Upper lobe of left lung (tissue), 4 donors: ENCODE measurements at regions not wholly inside any gene's neighbourhood (a gene's known extent, or its start where the extent isn't known, plus 50 kb on each side); places are given as distances from the start of the nearest gene placed in this dataset.

Source experiments
- POLR2A ChIP-seq, 4 donors: fragments of 450-650 bp; IDR thresholded peaks; one replicate each; pipeline ENCODE4 v1.5.1; 2016 to 2017; ENCODE audit warnings: antibody characterized with exemption in 4 of 4, mild to moderate bottlenecking in 2 of 4
- POLR2AphosphoS5 ChIP-seq, 2 donors: sonication (generic); formaldehyde crosslinking; IDR thresholded peaks; one replicate each; pipeline ENCODE4 v1.5.1; 2017; ENCODE audit warnings: antibody characterized with exemption in 2 of 2
- TF ChIP-seq, protein P1 (sequence below), 6 experiments: fragments of 450-650 bp in 4 of 6; fragments of 200-600 bp in 2 of 6; sonication (generic) in 2 of 6; IDR thresholded peaks; one replicate each; pipeline ENCODE4 v1.5.1; 2016 to 2019; ENCODE audit warnings: antibody characterized with exemption in 6 of 6

- TF ChIP-seq, protein P1, sequence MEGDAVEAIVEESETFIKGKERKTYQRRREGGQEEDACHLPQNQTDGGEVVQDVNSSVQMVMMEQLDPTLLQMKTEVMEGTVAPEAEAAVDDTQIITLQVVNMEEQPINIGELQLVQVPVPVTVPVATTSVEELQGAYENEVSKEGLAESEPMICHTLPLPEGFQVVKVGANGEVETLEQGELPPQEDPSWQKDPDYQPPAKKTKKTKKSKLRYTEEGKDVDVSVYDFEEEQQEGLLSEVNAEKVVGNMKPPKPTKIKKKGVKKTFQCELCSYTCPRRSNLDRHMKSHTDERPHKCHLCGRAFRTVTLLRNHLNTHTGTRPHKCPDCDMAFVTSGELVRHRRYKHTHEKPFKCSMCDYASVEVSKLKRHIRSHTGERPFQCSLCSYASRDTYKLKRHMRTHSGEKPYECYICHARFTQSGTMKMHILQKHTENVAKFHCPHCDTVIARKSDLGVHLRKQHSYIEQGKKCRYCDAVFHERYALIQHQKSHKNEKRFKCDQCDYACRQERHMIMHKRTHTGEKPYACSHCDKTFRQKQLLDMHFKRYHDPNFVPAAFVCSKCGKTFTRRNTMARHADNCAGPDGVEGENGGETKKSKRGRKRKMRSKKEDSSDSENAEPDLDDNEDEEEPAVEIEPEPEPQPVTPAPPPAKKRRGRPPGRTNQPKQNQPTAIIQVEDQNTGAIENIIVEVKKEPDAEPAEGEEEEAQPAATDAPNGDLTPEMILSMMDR (IDR thresholded peaks at IDR 0.05), result no peak
- TF ChIP-seq POLR2A (IDR thresholded peaks at IDR 0.05), result no peak
- no peak for TF ChIP-seq POLR2AphosphoS5 (IDR thresholded peaks at IDR 0.05)
These were observed 446.1 kb upstream of the RPS6KA3 start for GRCh38 chrX:20712811-20713210.
